ENCODE measurements at regions not wholly inside any gene's neighbourhood (a gene's known extent, or its start where the extent isn't known, plus 50 kb on each side); places are given as distances from the start of the nearest gene placed in this dataset.

- Histone ChIP-seq H3K9me3 (ENCODE audit: low read depth) (no peaks in the 10 kb centered on the region), H3K27me3 (no peaks in the 10 kb centered on the region), H3K4me3 (no peak overlapping the region), H3K4me1 (ENCODE audit: low read depth) (no peaks in the 10 kb centered on the region), H3K36me3 (no peaks in the 10 kb centered on the region), H3K27ac (no peak overlapping the region)
- TF ChIP-seq, protein P1, sequence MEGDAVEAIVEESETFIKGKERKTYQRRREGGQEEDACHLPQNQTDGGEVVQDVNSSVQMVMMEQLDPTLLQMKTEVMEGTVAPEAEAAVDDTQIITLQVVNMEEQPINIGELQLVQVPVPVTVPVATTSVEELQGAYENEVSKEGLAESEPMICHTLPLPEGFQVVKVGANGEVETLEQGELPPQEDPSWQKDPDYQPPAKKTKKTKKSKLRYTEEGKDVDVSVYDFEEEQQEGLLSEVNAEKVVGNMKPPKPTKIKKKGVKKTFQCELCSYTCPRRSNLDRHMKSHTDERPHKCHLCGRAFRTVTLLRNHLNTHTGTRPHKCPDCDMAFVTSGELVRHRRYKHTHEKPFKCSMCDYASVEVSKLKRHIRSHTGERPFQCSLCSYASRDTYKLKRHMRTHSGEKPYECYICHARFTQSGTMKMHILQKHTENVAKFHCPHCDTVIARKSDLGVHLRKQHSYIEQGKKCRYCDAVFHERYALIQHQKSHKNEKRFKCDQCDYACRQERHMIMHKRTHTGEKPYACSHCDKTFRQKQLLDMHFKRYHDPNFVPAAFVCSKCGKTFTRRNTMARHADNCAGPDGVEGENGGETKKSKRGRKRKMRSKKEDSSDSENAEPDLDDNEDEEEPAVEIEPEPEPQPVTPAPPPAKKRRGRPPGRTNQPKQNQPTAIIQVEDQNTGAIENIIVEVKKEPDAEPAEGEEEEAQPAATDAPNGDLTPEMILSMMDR (IDR thresholded peaks at IDR 0.05; ENCODE audit: low read depth, low read length) = no peak
- DNase-seq (ENCODE audit: low read depth in 1 of 2, low spot score in 1 of 2) = no peak
Observed at GRCh38 chr1:104804147-104804546, 1054.4 kb downstream of the AMY1C start.

- TF ChIP-seq, protein P1 (IDR thresholded peaks at IDR 0.05; ENCODE audit: low read depth, low read length) = no peak
Observed at GRCh38 chr1:104807590-104807989, 1057.9 kb downstream of the AMY1C start.

GRCh38 chr1:104825401-104825800, 1075.7 kb downstream of the AMY1C start:
- H3K4me3 ChIP-seq = no peak overlapping the region
- no peak for DNase-seq (ENCODE audit: low read depth in 1 of 2, low spot score in 1 of 2)

More at GRCh38 chr1:104807590-104807989, 1057.9 kb downstream of the AMY1C start:
- Histone ChIP-seq H3K27ac (no peak overlapping the region), H3K36me3 (no peaks in the 10 kb centered on the region), H3K4me3 (no peak overlapping the region), H3K4me1 (ENCODE audit: low read depth) (no peaks in the 10 kb centered on the region), H3K9me3 (ENCODE audit: low read depth) (no peaks in the 10 kb centered on the region), H3K27me3 (no peaks in the 10 kb centered on the region)
- no peak for DNase-seq (ENCODE audit: low read depth in 1 of 2, low spot score in 1 of 2)

GRCh38 chr1:104830534-104830933, 1080.8 kb downstream of the AMY1C start:
- DNase-seq (ENCODE audit: low read depth in 1 of 2, low spot score in 1 of 2) = no peak
- no peaks in the 10 kb centered on the region for H3K4me1 ChIP-seq (ENCODE audit: low read depth)

More at GRCh38 chr1:104825401-104825800, 1075.7 kb downstream of the AMY1C start:
- no peaks in the 10 kb centered on the region for H3K4me1 ChIP-seq (ENCODE audit: low read depth)
- H3K27ac ChIP-seq = no peak overlapping the region
- H3K36me3 ChIP-seq = no peaks in the 10 kb centered on the region
- H3K9me3 ChIP-seq (ENCODE audit: low read depth) = no peaks in the 10 kb centered on the region
- H3K27me3 ChIP-seq = no peaks in the 10 kb centered on the region
- TF ChIP-seq, protein P1 (IDR thresholded peaks at IDR 0.05; ENCODE audit: low read depth, low read length) = no peak

DNA sequence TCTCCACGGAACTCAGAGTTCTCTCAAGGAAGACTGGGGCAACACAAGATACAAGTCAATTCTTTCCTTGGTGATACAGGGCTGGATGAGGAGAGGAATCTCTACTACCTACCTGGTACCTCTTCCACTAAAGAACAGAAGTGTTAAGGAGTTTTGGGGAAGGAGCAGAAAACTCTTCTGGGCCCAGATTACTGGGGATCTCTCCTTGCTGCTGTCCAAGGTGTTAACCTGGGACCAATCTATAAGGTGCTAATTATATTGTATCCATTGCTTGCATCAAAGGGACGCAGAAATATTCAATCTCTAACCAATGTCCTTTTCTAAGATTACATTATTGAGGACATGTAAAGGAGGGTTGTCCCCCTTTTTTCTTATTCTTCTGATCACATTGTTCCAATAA, 1102.5 kb downstream of the AMY1C start:
- Histone ChIP-seq H3K27ac (no peak overlapping the region), H3K4me1 (ENCODE audit: low read depth) (no peaks in the 10 kb centered on the region), H3K4me3 (no peak overlapping the region), H3K36me3 (no peaks in the 10 kb centered on the region), H3K9me3 (ENCODE audit: low read depth) (no peaks in the 10 kb centered on the region), H3K27me3 (no peaks in the 10 kb centered on the region)
- TF ChIP-seq, protein P1 (IDR thresholded peaks at IDR 0.05; ENCODE audit: low read depth, low read length) = no peak
- DNase-seq (ENCODE audit: low read depth in 1 of 2, low spot score in 1 of 2) = no peak

More at GRCh38 chr1:104830534-104830933, 1080.8 kb downstream of the AMY1C start:
- no peak overlapping the region for H3K27ac ChIP-seq
- TF ChIP-seq, protein P1 (IDR thresholded peaks at IDR 0.05; ENCODE audit: low read depth, low read length) = no peak
- no peaks in the 10 kb centered on the region for H3K36me3 ChIP-seq
- no peaks in the 10 kb centered on the region for H3K9me3 ChIP-seq (ENCODE audit: low read depth)
- H3K4me3 ChIP-seq = no peak overlapping the region
- H3K27me3 ChIP-seq = no peaks in the 10 kb centered on the region

GRCh38 chr1:104853276-104853675, 1103.6 kb downstream of the AMY1C start:
- Histone ChIP-seq H3K27me3 (no peaks in the 10 kb centered on the region), H3K4me1 (ENCODE audit: low read depth) (no peaks in the 10 kb centered on the region), H3K27ac (no peak overlapping the region), H3K9me3 (ENCODE audit: low read depth) (no peaks in the 10 kb centered on the region), H3K36me3 (no peaks in the 10 kb centered on the region), H3K4me3 (no peak overlapping the region)
- no peak for DNase-seq (ENCODE audit: low read depth in 1 of 2, low spot score in 1 of 2)
- TF ChIP-seq, protein P1 (IDR thresholded peaks at IDR 0.05; ENCODE audit: low read depth, low read length) = no peak

Data from cardiac muscle cell (in vitro differentiated cells and primary cell).